ENCODE measurements at regions not wholly inside any gene's neighbourhood (a gene's known extent, or its start where the extent isn't known, plus 50 kb on each side); places are given as distances from the start of the nearest gene placed in this dataset.

- Mint-ChIP-seq H3K36me3 (ENCODE audit: low read depth) (no peaks in the 10 kb centered on the region), H3K27ac (peak overlapping the region; percentile 73), H3K27me3 (ENCODE audit: low read depth) (no peaks in the 10 kb centered on the region), H3K4me3 (no peak overlapping the region), H3K4me1 (ENCODE audit: low read depth) (peaks cover 35% of the 10 kb centered on the region), H3K9me3 (no peaks in the 10 kb centered on the region)
- DNase-seq (ENCODE audit: low spot score): peak; percentile 47
Measured at GRCh38 chr14:65222440-65222858, 120.1 kb upstream of the MAX start.

- H3K27ac Mint-ChIP-seq: no peak overlapping the region
- peaks cover 40% of the 10 kb centered on the region for H3K4me1 Mint-ChIP-seq (ENCODE audit: low read depth)
- H3K27me3 Mint-ChIP-seq (ENCODE audit: low read depth): no peaks in the 10 kb centered on the region
- DNase-seq (ENCODE audit: low spot score): no peak
- H3K36me3 Mint-ChIP-seq (ENCODE audit: low read depth): no peaks in the 10 kb centered on the region
- H3K4me3 Mint-ChIP-seq: peak overlapping the region; percentile 8
- no peaks in the 10 kb centered on the region for H3K9me3 Mint-ChIP-seq
Measured at GRCh38 chr14:65223636-65224035, 121.3 kb upstream of the MAX start.

GRCh38 chr14:65224799-65225198 lies 122.5 kb upstream of the MAX start:
- peaks cover 52% of the 10 kb centered on the region for H3K4me1 Mint-ChIP-seq (ENCODE audit: low read depth)
- no peaks in the 10 kb centered on the region for H3K9me3 Mint-ChIP-seq
- H3K36me3 Mint-ChIP-seq (ENCODE audit: low read depth): no peaks in the 10 kb centered on the region
- peak overlapping the region; percentile 67 for H3K27ac Mint-ChIP-seq
- no peak for DNase-seq (ENCODE audit: low spot score)
- H3K27me3 Mint-ChIP-seq (ENCODE audit: low read depth): no peaks in the 10 kb centered on the region
- H3K4me3 Mint-ChIP-seq: peak overlapping the region; percentile 66

- Mint-ChIP-seq H3K4me3 (no peak overlapping the region), H3K36me3 (ENCODE audit: low read depth) (no peaks in the 10 kb centered on the region), H3K27ac (no peak overlapping the region), H3K9me3 (no peaks in the 10 kb centered on the region), H3K4me1 (ENCODE audit: low read depth) (peaks cover 59% of the 10 kb centered on the region), H3K27me3 (ENCODE audit: low read depth) (no peaks in the 10 kb centered on the region)
- no peak for DNase-seq (ENCODE audit: low spot score)
Measured at GRCh38 chr14:65225299-65226159, 123.2 kb upstream of the MAX start.

GRCh38 chr14:65226824-65227604 lies 124.7 kb upstream of the MAX start:
- H3K4me3 Mint-ChIP-seq: no peak overlapping the region
- no peak for DNase-seq (ENCODE audit: low spot score)
- H3K27ac Mint-ChIP-seq: no peak overlapping the region
- no peaks in the 10 kb centered on the region for H3K9me3 Mint-ChIP-seq
- no peaks in the 10 kb centered on the region for H3K27me3 Mint-ChIP-seq (ENCODE audit: low read depth)
- peaks cover 54% of the 10 kb centered on the region for H3K4me1 Mint-ChIP-seq (ENCODE audit: low read depth)
- no peaks in the 10 kb centered on the region for H3K36me3 Mint-ChIP-seq (ENCODE audit: low read depth)

GRCh38 chr14:65228436-65228835 lies 126.1 kb upstream of the MAX start:
- no peaks in the 10 kb centered on the region for H3K36me3 Mint-ChIP-seq (ENCODE audit: low read depth)
- H3K4me3 Mint-ChIP-seq: peak overlapping the region; percentile 37
- peaks cover 48% of the 10 kb centered on the region for H3K4me1 Mint-ChIP-seq (ENCODE audit: low read depth)
- no peak for DNase-seq (ENCODE audit: low spot score)
- no peaks in the 10 kb centered on the region for H3K27me3 Mint-ChIP-seq (ENCODE audit: low read depth)
- peak overlapping the region; percentile 21 for H3K27ac Mint-ChIP-seq
- H3K9me3 Mint-ChIP-seq: no peaks in the 10 kb centered on the region

- no peaks in the 10 kb centered on the region for H3K36me3 Mint-ChIP-seq (ENCODE audit: low read depth)
- no peaks in the 10 kb centered on the region for H3K27me3 Mint-ChIP-seq (ENCODE audit: low read depth)
- peak overlapping the region; percentile 87 for H3K4me3 Mint-ChIP-seq
- no peaks in the 10 kb centered on the region for H3K9me3 Mint-ChIP-seq
- DNase-seq (ENCODE audit: low spot score): no peak
- peaks cover 48% of the 10 kb centered on the region for H3K4me1 Mint-ChIP-seq (ENCODE audit: low read depth)
- peak overlapping the region; percentile 94 for H3K27ac Mint-ChIP-seq
Measured at GRCh38 chr14:65228956-65229747, 126.8 kb upstream of the MAX start.

GRCh38 chr14:65229748-65230728 lies 127.7 kb upstream of the MAX start:
- Mint-ChIP-seq H3K27me3 (ENCODE audit: low read depth) (no peaks in the 10 kb centered on the region), H3K4me3 (peak overlapping the region; percentile 87), H3K4me1 (ENCODE audit: low read depth) (peaks cover 42% of the 10 kb centered on the region), H3K9me3 (no peaks in the 10 kb centered on the region), H3K27ac (peak overlapping the region; percentile 94), H3K36me3 (ENCODE audit: low read depth) (no peaks in the 10 kb centered on the region)
- peak; percentile 21 for DNase-seq (ENCODE audit: low spot score)

- no peak for DNase-seq (ENCODE audit: low spot score)
- H3K4me1 Mint-ChIP-seq (ENCODE audit: low read depth): peaks cover 29% of the 10 kb centered on the region
- H3K4me3 Mint-ChIP-seq: no peak overlapping the region
- no peaks in the 10 kb centered on the region for H3K36me3 Mint-ChIP-seq (ENCODE audit: low read depth)
- no peaks in the 10 kb centered on the region for H3K9me3 Mint-ChIP-seq
- H3K27ac Mint-ChIP-seq: no peak overlapping the region
- H3K27me3 Mint-ChIP-seq (ENCODE audit: low read depth): no peaks in the 10 kb centered on the region
Measured at GRCh38 chr14:65231286-65231980, 129.1 kb upstream of the MAX start.

- peaks cover 9% of the 10 kb centered on the region for H3K4me1 Mint-ChIP-seq (ENCODE audit: low read depth)
- no peak overlapping the region for H3K4me3 Mint-ChIP-seq
- no peaks in the 10 kb centered on the region for H3K9me3 Mint-ChIP-seq
- no peak overlapping the region for H3K27ac Mint-ChIP-seq
- H3K36me3 Mint-ChIP-seq (ENCODE audit: low read depth): no peaks in the 10 kb centered on the region
- no peak for DNase-seq (ENCODE audit: low spot score)
- no peaks in the 10 kb centered on the region for H3K27me3 Mint-ChIP-seq (ENCODE audit: low read depth)
Measured at GRCh38 chr14:65234752-65235361, 132.5 kb upstream of the MAX start.

- H3K4me1 Mint-ChIP-seq (ENCODE audit: low read depth): peaks cover 7% of the 10 kb centered on the region
- H3K4me3 Mint-ChIP-seq: no peak overlapping the region
- H3K27me3 Mint-ChIP-seq (ENCODE audit: low read depth): no peaks in the 10 kb centered on the region
- no peak overlapping the region for H3K27ac Mint-ChIP-seq
- DNase-seq (ENCODE audit: low spot score): no peak
- H3K9me3 Mint-ChIP-seq: no peaks in the 10 kb centered on the region
- H3K36me3 Mint-ChIP-seq (ENCODE audit: low read depth): no peaks in the 10 kb centered on the region
Measured at GRCh38 chr14:65237023-65237814, 134.9 kb upstream of the MAX start.

- Mint-ChIP-seq H3K27ac (no peak overlapping the region), H3K36me3 (ENCODE audit: low read depth) (no peaks in the 10 kb centered on the region), H3K4me3 (no peak overlapping the region), H3K27me3 (ENCODE audit: low read depth) (no peaks in the 10 kb centered on the region), H3K4me1 (ENCODE audit: low read depth) (peaks cover 7% of the 10 kb centered on the region), H3K9me3 (no peaks in the 10 kb centered on the region)
- no peak for DNase-seq (ENCODE audit: low spot score)
Measured at GRCh38 chr14:65237941-65238340, 135.6 kb upstream of the MAX start.

Measured in T-helper 2 cell treated with Interferon-gamma antibody and Interleukin-4, amounts not matched to agents 5 μg/mL and 100 μg/mL, for 36 hours (primary cell).